Hepatic stellate cell (primary cell): ENCODE measurements at regions not wholly inside any gene's neighbourhood (a gene's known extent, or its start where the extent isn't known, plus 50 kb on each side); places are given as distances from the start of the nearest gene placed in this dataset.

Experiments
- DNase-seq: peaks from one replicate; pipeline ENCODE4 v3.0.0; 2011; ENCODE audit warnings: low spot score

- DNase-seq: no peak
Observed at GRCh38 chr11:108994887-108995286, 330.0 kb downstream of the DDX10 start.

GRCh38 chr11:108997826-108998225 is 333.0 kb downstream of the DDX10 start:
- no peak for DNase-seq

DNA sequence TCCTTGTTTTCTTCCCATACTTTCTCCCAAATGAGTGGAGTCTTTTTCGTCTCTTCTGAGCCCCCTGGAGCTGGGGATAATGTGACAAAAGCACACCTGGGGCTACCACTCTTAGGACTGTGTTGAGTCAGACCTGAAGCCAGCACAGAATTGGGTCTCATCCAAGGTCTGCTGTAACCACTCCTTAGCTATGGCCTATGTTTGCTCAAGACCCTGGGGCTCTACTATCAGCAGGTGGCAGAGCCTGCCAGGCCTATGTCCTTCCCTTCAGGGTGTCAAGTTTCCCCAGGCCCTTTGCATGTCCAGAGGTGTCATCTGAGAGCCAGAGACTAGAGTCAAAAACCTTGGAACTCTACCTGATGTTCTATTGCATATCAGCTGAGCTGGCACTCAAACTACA is 335.7 kb downstream of the DDX10 start:
- DNase-seq: no peak

DNA sequence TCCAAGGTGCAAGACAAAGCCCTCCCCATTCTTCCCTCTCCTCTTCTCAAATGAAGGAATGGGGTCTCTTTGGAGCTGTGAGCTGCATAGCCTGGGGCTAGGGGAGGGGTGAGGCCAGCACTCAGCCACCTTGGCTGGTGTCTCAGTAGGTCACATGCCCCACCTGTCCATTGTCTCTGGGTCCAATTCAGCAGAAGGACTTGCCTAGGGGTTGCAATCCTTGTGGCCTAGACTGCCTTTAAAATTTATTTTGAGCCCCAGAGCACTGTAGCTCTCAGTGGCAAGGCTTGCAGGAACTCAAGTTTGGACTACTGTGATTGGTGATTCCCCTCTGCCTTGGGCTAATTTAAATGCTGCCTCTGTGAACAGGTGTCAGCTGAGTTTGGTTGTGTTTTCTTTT is 336.7 kb downstream of the DDX10 start:
- DNase-seq: no peak

GRCh38 chr11:109012991-109013390 is 348.1 kb downstream of the DDX10 start:
- DNase-seq: no peak

DNA sequence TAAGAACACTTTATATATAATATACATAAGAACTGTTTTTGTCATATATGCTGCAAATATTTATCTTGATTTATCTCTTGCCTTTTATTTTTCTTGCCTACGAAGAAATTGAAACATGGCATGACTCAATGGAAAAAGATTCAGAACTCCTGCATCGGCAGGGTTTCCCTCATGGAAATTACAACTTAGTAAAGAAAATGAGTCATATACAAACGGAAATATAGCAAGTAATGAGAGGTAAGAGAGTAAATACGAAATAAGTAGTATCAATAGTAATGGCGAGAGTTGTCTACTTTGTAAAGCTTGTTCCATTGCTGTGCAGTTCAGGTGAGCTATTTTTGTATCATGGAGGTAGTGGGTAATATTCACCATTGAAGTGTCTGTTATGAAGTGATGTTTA is 350.4 kb downstream of the DDX10 start:
- DNase-seq: peak; percentile 16

- DNase-seq: no peak
Observed at GRCh38 chr11:109016724-109017123, 351.9 kb downstream of the DDX10 start.

DNA sequence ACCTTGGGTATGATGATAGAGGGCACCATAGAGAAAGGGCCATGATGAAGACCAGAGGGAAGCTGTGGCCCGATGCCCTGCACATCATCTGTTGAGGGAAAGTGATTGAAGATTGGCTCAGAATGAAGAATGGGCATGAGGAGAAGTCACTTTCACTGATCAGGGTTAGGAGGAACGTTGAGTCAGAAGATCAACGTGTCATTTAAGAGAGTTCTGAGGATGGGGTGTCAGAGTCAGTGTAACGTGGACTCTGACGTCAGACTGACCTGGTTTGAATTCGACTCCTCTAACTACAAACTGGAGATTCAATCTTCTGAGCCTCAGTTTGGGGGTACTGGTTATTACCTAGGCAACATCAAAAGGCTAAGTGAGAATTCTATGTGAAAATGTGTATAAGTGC is 352.6 kb downstream of the DDX10 start:
- no peak for DNase-seq

- no peak for DNase-seq
Observed at GRCh38 chr11:109018639-109019038, 353.8 kb downstream of the DDX10 start.

DNA sequence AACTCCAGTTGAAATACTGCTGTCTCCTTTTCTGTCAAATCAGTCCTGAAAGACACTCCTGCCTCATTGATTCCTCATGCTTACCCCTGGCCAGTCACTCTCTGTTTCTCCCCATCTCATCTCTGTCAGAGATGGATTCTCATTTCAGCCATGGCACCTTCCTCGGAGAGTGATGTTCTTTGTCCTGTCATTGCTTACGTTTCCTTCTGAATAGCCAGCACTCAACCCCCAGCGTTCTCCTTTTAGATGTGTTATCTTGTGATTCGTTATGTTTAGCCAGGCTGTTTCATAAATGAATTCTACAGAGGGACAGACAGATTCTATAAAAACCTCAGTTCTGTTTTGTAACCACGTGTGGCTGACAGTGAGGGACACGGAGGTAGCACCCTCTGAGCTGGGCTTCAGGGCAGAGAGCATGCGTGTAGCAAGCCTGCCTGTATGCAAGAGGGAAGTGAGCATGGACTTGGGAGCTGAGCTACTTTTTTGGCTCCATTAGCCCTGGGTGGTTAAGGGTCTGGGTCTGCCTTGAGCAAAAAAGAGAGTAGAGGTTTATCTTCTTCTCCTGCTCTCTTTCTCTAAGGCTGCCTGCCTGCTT is 354.6 kb downstream of the DDX10 start:
- no peak for DNase-seq

DNA sequence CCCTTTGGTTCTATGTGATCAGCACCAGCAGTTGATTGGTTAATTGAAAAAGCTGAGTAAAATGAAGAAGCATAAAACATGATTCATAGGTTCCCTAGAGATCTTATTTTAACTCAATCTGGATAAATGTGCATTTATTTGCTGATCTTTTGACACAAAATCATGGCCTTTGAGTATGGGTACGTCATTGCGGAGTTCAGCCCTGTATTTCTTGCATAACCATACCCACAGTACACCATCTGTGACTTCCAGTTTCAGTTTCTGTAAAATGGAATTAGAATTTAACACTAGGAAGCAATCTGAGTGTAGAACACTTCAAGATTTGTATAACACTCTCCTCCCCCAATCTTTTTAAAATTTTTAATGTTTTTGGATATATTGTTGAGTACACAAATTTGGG is 358.2 kb downstream of the DDX10 start:
- DNase-seq: no peak

GRCh38 chr11:109026891-109027489 is 362.1 kb downstream of the DDX10 start:
- peak; percentile 7 for DNase-seq

DNA sequence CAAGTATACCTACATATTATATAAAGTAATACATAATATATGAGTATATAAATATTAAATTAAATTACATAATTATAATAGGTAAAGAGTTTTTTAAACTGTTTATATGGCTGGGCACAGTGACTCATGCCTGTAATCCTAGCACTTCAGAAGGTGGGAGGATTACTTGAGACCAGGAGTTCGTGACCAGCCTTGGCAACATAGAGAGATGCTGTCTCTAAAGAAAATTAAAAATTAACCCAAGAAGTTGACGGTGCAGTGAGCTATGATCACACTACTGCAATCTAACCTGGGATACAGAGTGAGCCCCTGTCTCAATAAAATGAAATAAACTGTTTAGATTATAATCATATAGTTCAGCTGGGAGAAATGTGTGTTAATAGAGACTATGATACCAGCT is 363.0 kb downstream of the DDX10 start:
- DNase-seq: no peak

DNA sequence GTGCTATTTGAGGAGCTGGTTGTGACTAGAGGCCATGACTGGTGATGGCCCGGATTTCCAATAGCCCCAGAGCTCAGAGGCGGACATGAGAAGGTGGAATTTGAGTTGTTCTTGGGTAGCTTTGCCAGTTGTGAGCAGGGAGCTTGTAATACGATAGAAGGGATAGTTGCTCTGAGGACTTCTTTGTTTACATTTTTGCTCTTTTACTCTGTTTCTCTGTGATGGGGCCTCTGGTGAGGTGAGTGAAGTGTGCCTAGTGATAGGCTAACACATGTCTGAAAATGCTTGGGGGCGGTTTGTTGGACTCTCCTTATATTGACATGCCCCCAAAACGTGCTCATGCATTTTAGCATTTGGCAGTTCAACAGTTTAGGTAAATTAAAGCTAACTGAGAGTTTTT is 365.1 kb downstream of the DDX10 start:
- no peak for DNase-seq

DNA sequence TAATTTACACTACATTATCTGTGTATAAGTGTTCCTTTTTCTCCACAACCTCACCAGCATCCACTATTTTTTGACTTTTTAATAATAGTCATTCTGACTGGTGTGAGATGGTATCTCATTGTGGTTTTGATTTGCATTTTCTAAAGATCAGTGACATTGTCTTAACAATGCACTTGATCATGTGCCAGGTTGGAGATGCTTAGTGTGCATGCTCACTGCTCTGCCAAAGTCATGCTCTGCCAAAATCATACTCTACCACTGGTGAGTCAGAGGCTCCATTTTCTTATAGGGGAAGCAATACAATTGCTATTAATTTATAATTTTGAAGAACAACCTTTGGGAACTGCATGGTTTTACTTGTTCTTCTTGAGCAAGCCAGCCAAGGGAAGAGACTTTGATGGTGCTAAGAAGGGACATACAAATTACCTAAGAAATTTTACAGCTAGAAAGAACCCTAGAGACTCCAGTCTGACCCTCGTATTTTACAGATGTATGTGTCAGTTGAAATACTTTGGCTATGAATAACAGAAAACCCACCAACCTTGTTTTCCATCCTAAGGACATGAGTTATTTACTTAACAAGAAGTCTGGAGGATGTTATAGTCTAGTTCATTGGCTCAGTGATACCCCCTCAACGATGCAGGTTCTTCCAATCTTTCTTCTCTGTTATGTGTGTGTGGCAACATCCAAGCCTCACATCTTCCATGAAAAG is 368.9 kb downstream of the DDX10 start:
- peak; percentile 4 for DNase-seq

DNA sequence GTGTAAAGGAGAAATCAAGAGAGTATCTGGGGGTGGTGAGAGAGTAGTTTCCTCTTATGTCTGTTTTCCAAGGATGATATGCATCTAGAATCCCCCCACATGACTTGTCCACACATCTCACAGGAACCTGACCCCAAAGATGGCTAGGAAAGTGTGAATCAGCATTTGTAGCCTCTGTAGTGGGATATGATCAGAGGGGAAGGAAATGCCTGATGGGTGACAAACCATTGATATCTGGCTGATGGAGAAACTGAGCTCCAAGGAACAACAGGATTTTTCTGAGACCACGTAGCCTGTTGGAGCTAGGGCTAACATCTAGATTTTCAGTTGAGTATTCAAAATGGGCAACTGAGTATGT is 369.4 kb downstream of the DDX10 start:
- no peak for DNase-seq

GRCh38 chr11:109035284-109035683 is 370.4 kb downstream of the DDX10 start:
- no peak for DNase-seq

- no peak for DNase-seq
Observed at GRCh38 chr11:109036011-109036410, 371.1 kb downstream of the DDX10 start.

DNA sequence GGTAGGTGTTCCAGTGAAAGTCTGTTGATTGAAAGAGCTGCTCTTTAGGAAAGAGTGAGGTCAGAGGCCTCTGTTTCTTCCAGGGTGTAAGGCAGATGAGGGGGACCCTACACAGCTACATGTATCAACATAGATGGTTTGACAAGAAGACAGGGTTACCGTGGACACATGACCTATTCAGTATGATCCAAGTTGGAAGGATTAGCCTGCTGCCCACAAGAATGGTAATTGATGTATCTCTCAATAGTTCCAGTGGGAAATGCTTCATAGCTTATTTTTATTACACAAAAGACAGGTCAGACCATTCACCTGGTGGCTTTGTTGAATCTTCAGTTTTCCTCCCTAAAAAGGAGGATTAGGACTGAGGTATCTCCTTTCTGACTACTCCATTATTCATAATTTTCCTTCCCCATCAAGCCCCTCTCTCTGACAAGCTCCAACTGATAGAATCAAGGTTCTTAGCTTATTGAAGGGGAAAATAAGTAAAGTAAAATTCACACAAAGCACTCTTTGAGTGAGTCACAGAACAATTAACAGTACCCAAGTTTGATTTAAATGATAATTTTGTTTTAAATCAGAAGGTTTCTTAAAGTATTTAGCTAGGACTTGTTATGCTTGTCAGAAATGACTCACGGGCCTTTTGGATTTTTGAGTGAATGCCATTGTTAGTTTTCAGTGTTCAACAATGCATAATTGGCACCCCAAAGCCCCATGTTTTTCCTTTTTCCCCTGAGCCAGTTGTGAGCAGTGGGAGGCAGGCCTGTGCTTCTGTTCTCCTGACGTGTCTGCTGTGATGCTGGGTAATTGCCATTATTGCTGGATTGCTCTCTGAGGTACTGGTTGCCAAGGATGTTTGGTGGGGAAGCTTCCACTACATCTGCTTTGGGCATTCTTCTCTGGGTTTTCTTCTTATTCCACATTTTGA is 373.2 kb downstream of the DDX10 start:
- DNase-seq: peak; percentile 8

DNA sequence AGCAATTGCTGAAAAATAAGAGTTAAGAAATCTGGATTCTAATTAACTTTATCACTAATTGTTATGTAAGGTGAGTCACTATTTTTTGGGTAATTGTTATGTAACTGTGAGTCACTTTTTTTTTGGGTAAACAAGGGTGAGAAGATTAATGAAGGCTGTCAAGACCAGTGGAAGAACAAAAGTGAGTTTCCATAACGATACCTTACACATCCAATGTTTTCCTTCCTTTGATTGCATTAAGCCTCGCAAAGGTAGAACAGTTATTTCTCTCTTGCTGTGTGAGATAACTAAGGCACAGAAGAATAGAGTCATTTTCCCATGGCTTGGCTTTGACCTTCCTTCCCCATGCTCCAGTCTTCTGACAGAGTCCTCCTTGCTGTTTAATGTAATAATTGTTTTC is 374.7 kb downstream of the DDX10 start:
- DNase-seq: no peak

DNA sequence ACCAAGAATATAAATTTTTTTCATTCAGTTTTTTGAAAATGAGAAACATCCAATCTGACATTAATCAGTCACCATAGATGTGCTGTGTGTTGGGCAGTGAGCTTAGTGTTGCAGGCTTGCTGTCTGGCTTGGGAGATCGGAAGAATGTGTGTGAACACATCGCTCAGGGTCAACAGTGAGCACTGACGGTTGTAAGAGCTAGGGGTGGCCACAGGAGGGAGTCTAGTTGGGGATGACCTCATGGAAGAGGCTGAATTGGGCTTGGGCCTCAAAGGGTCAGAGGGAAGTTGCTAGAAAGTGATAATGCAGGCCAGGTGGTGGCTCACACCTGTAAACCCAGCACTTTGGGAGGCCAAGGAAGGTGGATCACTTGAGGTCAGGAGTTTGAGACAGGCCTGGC is 375.4 kb downstream of the DDX10 start:
- DNase-seq: no peak

- no peak for DNase-seq
Observed at GRCh38 chr11:109041876-109042275, 377.0 kb downstream of the DDX10 start.

DNA sequence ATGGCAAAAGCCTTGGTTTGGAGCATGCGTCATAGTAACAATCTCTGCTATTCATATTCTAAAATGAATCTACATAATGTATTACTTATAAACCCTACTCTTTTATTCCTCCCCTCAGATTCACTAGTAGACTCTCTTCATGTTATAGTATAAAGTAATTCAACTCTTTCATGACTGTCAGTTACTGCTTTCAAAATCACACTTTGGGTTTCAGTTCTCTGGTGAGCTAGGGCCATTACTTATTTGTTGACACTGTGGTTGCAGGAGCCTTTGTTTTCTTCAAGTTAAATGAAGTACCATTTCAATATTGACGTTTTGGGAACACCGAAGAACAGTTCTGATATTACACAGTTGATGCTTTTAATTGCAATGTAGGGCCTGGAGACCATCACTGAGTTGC is 378.4 kb downstream of the DDX10 start:
- DNase-seq: no peak
